A549 (cell line): ENCODE measurements at regions not wholly inside any gene's neighbourhood (a gene's known extent, or its start where the extent isn't known, plus 50 kb on each side); places are given as distances from the start of the nearest gene placed in this dataset.

Experiments used
- ATAC-seq, 2 experiments: fragments of 200-7000 bp in 1 of 2; fragments of >200 bp in 1 of 2; cut with Nextera tagmentation in 1 of 2; cut with Tn5 transposase in 1 of 2; 3 replicates each; pipeline versions ENCODE4 v1.8.0 to v1.9.1; 2018 to 2020; ENCODE audit warnings: mild to moderate bottlenecking in 1 of 2, moderate library complexity in 1 of 2
- CTCF ChIA-PET: fragments of 300-600 bp; sonication (Branson Sonifier 250); formaldehyde crosslinking; extraction: SDS; loops from one replicate; lab custom pipeline; 2021; ENCODE audit warnings: antibody characterized with exemption, inconsistent platforms; lab: Yijun Ruan, JAX
- POLR2A ChIA-PET: fragments of 350-600 bp; formaldehyde crosslinking; extraction: SDS; loops from one replicate; lab custom pipeline; 2021; ENCODE audit warnings: antibody characterized with exemption, inconsistent platforms; lab: Yijun Ruan, JAX
- DNase-seq, 2 experiments: peaks; one replicate each; pipeline versions ENCODE4 v3.0.0 to v3.0.0-alpha.2; 2011 to 2016; ENCODE audit warnings: low read depth in 1 of 2, low spot score in 1 of 2
- FAIRE-seq: peaks from 2 replicates; lab custom pipeline; 2011; peaks lifted over from hg19 to GRCh38; lab: Jason Lieb, UNC
- H3K27ac ChIP-seq, 2 experiments: fragments of >200 bp; sonication (Bioruptor Twin); formaldehyde crosslinking; 3 replicates each; pipeline ENCODE4 v1.5.1; 2016 to 2017
- H3K4me1 ChIP-seq: fragments of >200 bp; sonication (Bioruptor Twin); formaldehyde crosslinking; 3 replicates; pipeline ENCODE4 v1.6.1; 2016
- H3K4me2 ChIP-seq: fragments of >200 bp; sonication (Bioruptor Twin); formaldehyde crosslinking; 3 replicates; pipeline ENCODE4 v1.6.1; 2016
- H3K4me3 ChIP-seq: fragments of >200 bp; sonication (Bioruptor Twin); formaldehyde crosslinking; 3 replicates; pipeline ENCODE4 v1.5.1; 2016
- H3K9me3 ChIP-seq: fragments of >200 bp; sonication (Bioruptor Twin); formaldehyde crosslinking; 3 replicates; pipeline ENCODE4 v1.6.1; 2016
- CHD2 ChIP-seq: fragments of 150-350 bp; IDR thresholded peaks from 2 replicates; pipeline ENCODE4 v1.6.1; 2014; ENCODE audit warnings: low read length; ENCODE audit not compliant: partially characterized antibody
- EHF ChIP-seq: fragments of 250-450 bp; sonication (Bioruptor Pico); IDR thresholded peaks from 2 replicates; pipeline ENCODE4 v1.5.0; 2020; ENCODE audit warnings: mild to moderate bottlenecking
- FOSL2 ChIP-seq, 2 experiments: fragments of 450-650 bp in 1 of 2; fragments of >200 bp in 1 of 2; sonication (Bioruptor Twin) in 1 of 2; formaldehyde crosslinking; IDR thresholded peaks; 2 replicates each; pipeline versions ENCODE4 v1.5.0 to v1.6.1; 2016 to 2020; ENCODE audit warnings: mild to moderate bottlenecking in 1 of 2, moderate library complexity in 1 of 2
- HOXA7 ChIP-seq: fragments of 250-450 bp; sonication (Bioruptor Pico); IDR thresholded peaks from 2 replicates; pipeline ENCODE4 v1.5.0; 2020; ENCODE audit warnings: mild to moderate bottlenecking, moderate library complexity
- JUN ChIP-seq, 2 experiments: fragments of >200 bp; sonication (Bioruptor Twin); formaldehyde crosslinking; IDR thresholded peaks; 2 replicates in 1 of 2; 3 replicates in 1 of 2; pipeline ENCODE4 v1.6.1; 2016 to 2017
- KDM5A ChIP-seq: fragments of 200-600 bp; sonication (generic); IDR thresholded peaks from 2 replicates; pipeline ENCODE4 v1.6.1; 2016; ENCODE audit warnings: antibody characterized with exemption, mild to moderate bottlenecking
- MAZ ChIP-seq: fragments of 150-350 bp; IDR thresholded peaks from 2 replicates; pipeline ENCODE4 v1.6.1; 2014; ENCODE audit warnings: antibody characterized with exemption, low read depth, low read length, borderline replicate concordance
- MYC ChIP-seq: IDR thresholded peaks from 2 replicates; pipeline ENCODE4 v1.6.1; 2012; ENCODE audit warnings: mild to moderate bottlenecking, inconsistent platforms, low read length, improper control_type of control experiment, borderline replicate concordance
- NPAS2 ChIP-seq: fragments of 250-450 bp; sonication (Bioruptor Pico); IDR thresholded peaks from 2 replicates; pipeline ENCODE4 v1.8.0; 2022; ENCODE audit warnings: mild to moderate bottlenecking, moderate library complexity, borderline replicate concordance
- POLR2AphosphoS2 ChIP-seq: conservative IDR thresholded peaks from 2 replicates; pipeline ENCODE4 v1.6.1; 2012; ENCODE audit warnings: low read length, improper control_type of control experiment, inconsistent platforms
- RARB ChIP-seq: fragments of 250-450 bp; sonication (Bioruptor Pico); IDR thresholded peaks from 2 replicates; pipeline ENCODE4 v1.8.0; 2021; ENCODE audit warnings: mild to moderate bottlenecking, moderate library complexity
- RCOR1 ChIP-seq: fragments of 150-350 bp; IDR thresholded peaks from 2 replicates; pipeline ENCODE4 v1.6.1; 2014; ENCODE audit warnings: antibody characterized with exemption, low read length, low read depth
- SMC3 ChIP-seq: fragments of >200 bp; sonication (Bioruptor Twin); formaldehyde crosslinking; IDR thresholded peaks from 3 replicates; pipeline ENCODE4 v1.6.1; 2018; ENCODE audit warnings: inconsistent platforms
- SREBF2 ChIP-seq: fragments of 450-650 bp; IDR thresholded peaks from 2 replicates; pipeline ENCODE4 v1.6.1; 2014; ENCODE audit warnings: mild to moderate bottlenecking, moderate library complexity
- TFCP2L1 ChIP-seq: fragments of 250-450 bp; sonication (Bioruptor Pico); IDR thresholded peaks from 2 replicates; pipeline ENCODE4 v1.5.0; 2021; ENCODE audit warnings: mild to moderate bottlenecking
- TP53 ChIP-seq: fragments of 250-450 bp; sonication (Bioruptor Pico); IDR thresholded peaks from 2 replicates; pipeline ENCODE4 v1.5.0; 2021; ENCODE audit warnings: mild to moderate bottlenecking, moderate library complexity
- ZSCAN20 ChIP-seq: fragments of 250-450 bp; sonication (Bioruptor Pico); IDR thresholded peaks from 2 replicates; pipeline ENCODE4 v1.8.0; 2022; ENCODE audit warnings: mild to moderate bottlenecking, moderate library complexity
- WGBS: methylation state at CpG from one replicate; pipeline ENCODE4 v1.1.6; 2017; ENCODE audit errors: missing lambda C conversion rate; 5-methylcytosine and 5-hydroxymethylcytosine counted together
- TF ChIP-seq, protein P1 (sequence below): fragments of 250-450 bp; sonication (Bioruptor Pico); IDR thresholded peaks from 2 replicates; pipeline ENCODE4 v1.5.0; 2021; ENCODE audit warnings: mild to moderate bottlenecking, moderate library complexity, borderline replicate concordance
- TF ChIP-seq, protein P2 (sequence below): fragments of >200 bp; sonication (Bioruptor Twin); formaldehyde crosslinking; IDR thresholded peaks from 2 replicates; pipeline ENCODE4 v1.6.1; 2016
- TF ChIP-seq, protein P3 (sequence below): IDR thresholded peaks from 2 replicates; pipeline ENCODE4 v1.6.1; 2012; ENCODE audit warnings: low read depth, borderline replicate concordance
- TF ChIP-seq, protein P4 (sequence below): fragments of 200-600 bp; sonication (generic); IDR thresholded peaks from 2 replicates; pipeline ENCODE4 v1.6.1; 2016; ENCODE audit warnings: antibody characterized with exemption, mild to moderate bottlenecking, moderate library complexity
- TF ChIP-seq, protein P5 (sequence below): IDR thresholded peaks from 2 replicates; pipeline ENCODE4 v1.6.1; 2012
- TF ChIP-seq, protein P6 (sequence below): fragments of 150-350 bp; IDR thresholded peaks from 2 replicates; pipeline ENCODE4 v1.6.1; 2014; ENCODE audit warnings: low read depth, mild to moderate bottlenecking, low read length

DNA sequence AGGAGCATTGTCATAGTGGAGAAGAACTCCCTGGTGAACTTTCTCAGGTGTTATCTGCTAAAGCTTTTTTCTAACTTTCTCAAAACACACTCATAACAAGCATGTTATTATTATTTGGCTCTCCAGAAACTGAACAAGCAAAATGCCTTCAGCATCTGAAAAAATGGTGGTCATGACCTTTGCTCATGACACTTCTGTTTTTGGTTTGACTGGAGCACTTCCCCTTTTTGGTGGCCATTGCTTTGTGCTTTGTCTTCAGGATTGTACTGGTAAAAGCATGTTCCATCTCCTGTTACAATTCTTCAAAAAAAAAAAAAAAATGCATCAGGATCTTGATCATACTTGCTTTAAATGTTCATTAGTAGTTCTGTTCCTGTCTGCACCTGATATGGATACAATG lies 1241.6 kb upstream of the USP15 start:
- Histone ChIP-seq H3K9me3 (peaks cover 3% of the 10 kb centered on the region; the same call in 1 of the 3 replicates), H3K4me2 (no peak overlapping the region), H3K4me3 (no peak overlapping the region), H3K4me1 (no peaks in the 10 kb centered on the region), H3K27ac (no peak overlapping the region)
- DNase-seq = no peak
- ChIA-PET POLR2A (no interaction called here), CTCF (no interaction called here)
- no peak for FAIRE-seq
- TF ChIP-seq POLR2AphosphoS2 (no peak), TFCP2L1 (no peak), TP53 (CRISPR knock-in tag) (no peak), JUN (IDR thresholded peaks at IDR 0.05) (no peak), RCOR1 (no peak), NPAS2 (CRISPR knock-in tag) (no peak), KDM5A (no peak), HOXA7 (CRISPR knock-in tag) (no peak), RARB (CRISPR knock-in tag) (no peak), CHD2 (no peak), MAZ (no peak), ZSCAN20 (CRISPR knock-in tag) (no peak), FOSL2 (IDR thresholded peaks at IDR 0.05) (no peak), FOSL2 (CRISPR knock-in tag; IDR thresholded peaks at IDR 0.05) (no peak)
- TF ChIP-seq, protein P1, sequence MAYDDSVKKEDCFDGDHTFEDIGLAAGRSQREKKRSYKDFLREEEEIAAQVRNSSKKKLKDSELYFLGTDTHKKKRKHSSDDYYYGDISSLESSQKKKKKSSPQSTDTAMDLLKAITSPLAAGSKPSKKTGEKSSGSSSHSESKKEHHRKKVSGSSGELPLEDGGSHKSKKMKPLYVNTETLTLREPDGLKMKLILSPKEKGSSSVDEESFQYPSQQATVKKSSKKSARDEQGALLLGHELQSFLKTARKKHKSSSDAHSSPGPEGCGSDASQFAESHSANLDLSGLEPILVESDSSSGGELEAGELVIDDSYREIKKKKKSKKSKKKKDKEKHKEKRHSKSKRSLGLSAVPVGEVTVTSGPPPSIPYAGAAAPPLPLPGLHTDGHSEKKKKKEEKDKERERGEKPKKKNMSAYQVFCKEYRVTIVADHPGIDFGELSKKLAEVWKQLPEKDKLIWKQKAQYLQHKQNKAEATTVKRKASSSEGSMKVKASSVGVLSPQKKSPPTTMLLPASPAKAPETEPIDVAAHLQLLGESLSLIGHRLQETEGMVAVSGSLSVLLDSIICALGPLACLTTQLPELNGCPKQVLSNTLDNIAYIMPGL (CRISPR knock-in tag) = no peak
- TF ChIP-seq, protein P2, sequence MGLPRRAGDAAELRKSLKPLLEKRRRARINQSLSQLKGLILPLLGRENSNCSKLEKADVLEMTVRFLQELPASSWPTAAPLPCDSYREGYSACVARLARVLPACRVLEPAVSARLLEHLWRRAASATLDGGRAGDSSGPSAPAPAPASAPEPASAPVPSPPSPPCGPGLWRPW = no peak
- TF ChIP-seq, protein P3, sequence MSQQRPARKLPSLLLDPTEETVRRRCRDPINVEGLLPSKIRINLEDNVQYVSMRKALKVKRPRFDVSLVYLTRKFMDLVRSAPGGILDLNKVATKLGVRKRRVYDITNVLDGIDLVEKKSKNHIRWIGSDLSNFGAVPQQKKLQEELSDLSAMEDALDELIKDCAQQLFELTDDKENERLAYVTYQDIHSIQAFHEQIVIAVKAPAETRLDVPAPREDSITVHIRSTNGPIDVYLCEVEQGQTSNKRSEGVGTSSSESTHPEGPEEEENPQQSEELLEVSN = no peak
- TF ChIP-seq, protein P4, sequence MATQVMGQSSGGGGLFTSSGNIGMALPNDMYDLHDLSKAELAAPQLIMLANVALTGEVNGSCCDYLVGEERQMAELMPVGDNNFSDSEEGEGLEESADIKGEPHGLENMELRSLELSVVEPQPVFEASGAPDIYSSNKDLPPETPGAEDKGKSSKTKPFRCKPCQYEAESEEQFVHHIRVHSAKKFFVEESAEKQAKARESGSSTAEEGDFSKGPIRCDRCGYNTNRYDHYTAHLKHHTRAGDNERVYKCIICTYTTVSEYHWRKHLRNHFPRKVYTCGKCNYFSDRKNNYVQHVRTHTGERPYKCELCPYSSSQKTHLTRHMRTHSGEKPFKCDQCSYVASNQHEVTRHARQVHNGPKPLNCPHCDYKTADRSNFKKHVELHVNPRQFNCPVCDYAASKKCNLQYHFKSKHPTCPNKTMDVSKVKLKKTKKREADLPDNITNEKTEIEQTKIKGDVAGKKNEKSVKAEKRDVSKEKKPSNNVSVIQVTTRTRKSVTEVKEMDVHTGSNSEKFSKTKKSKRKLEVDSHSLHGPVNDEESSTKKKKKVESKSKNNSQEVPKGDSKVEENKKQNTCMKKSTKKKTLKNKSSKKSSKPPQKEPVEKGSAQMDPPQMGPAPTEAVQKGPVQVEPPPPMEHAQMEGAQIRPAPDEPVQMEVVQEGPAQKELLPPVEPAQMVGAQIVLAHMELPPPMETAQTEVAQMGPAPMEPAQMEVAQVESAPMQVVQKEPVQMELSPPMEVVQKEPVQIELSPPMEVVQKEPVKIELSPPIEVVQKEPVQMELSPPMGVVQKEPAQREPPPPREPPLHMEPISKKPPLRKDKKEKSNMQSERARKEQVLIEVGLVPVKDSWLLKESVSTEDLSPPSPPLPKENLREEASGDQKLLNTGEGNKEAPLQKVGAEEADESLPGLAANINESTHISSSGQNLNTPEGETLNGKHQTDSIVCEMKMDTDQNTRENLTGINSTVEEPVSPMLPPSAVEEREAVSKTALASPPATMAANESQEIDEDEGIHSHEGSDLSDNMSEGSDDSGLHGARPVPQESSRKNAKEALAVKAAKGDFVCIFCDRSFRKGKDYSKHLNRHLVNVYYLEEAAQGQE = no peak
- TF ChIP-seq, protein P5, sequence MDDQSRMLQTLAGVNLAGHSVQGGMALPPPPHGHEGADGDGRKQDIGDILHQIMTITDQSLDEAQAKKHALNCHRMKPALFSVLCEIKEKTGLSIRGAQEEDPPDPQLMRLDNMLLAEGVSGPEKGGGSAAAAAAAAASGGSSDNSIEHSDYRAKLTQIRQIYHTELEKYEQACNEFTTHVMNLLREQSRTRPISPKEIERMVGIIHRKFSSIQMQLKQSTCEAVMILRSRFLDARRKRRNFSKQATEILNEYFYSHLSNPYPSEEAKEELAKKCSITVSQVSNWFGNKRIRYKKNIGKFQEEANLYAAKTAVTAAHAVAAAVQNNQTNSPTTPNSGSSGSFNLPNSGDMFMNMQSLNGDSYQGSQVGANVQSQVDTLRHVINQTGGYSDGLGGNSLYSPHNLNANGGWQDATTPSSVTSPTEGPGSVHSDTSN = no peak
- TF ChIP-seq, all 56 proteins: peak for 0
- no peak for ATAC-seq

DNA sequence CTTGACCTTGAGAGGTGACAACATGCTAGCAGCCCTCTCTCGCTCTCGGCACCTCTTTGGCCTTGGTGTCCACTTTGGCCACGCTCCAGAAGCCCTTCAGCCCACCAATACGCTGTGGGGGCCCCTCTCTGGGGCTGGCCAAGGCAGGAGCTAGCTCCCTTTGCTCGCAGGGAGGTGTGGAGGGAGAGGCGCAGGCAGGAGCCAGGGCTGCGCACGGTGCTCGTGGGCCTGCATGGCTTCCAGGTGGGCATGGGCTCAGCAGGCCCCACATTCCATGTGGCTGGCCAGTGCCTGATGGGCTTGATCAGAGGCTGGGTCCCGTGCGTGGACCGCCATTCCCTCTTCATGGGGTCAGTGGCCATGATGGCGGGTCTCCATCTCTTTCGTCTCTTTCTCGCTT lies 1237.0 kb upstream of the USP15 start:
- DNase-seq = no peak
- FAIRE-seq = no peak
- Histone ChIP-seq H3K9me3 (no peaks in the 10 kb centered on the region), H3K27ac (no peak overlapping the region), H3K4me1 (no peaks in the 10 kb centered on the region), H3K4me2 (no peak overlapping the region), H3K4me3 (no peak overlapping the region)
- ChIA-PET CTCF (no interaction called here), POLR2A (no interaction called here)
- WGBS = 12% methylated on average over 11 of the region's 15 CpGs
- no peak for ATAC-seq
- TF ChIP-seq MYC = no peak
- TF ChIP-seq, protein P4 = no peak
- no peak for TF ChIP-seq SREBF2
- no peak for TF ChIP-seq TFCP2L1
- TF ChIP-seq, protein P6, sequence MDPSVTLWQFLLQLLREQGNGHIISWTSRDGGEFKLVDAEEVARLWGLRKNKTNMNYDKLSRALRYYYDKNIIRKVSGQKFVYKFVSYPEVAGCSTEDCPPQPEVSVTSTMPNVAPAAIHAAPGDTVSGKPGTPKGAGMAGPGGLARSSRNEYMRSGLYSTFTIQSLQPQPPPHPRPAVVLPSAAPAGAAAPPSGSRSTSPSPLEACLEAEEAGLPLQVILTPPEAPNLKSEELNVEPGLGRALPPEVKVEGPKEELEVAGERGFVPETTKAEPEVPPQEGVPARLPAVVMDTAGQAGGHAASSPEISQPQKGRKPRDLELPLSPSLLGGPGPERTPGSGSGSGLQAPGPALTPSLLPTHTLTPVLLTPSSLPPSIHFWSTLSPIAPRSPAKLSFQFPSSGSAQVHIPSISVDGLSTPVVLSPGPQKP = no peak
- TF ChIP-seq, protein P1 (CRISPR knock-in tag) = no peak
- TF ChIP-seq EHF (CRISPR knock-in tag) = no peak
- no peak for TF ChIP-seq SMC3
